Esophagus squamous epithelium (tissue), 5 donors: ENCODE measurements at regions not wholly inside any gene's neighbourhood (a gene's known extent, or its start where the extent isn't known, plus 50 kb on each side); places are given as distances from the start of the nearest gene placed in this dataset.

Experiments used
- DNase-seq: peaks from one replicate; lab custom pipeline; 2025; lab: John Stamatoyannopoulos, UW
- H3K27ac ChIP-seq, 4 donors: fragments of 200-600 bp; sonication (generic); one replicate each; pipeline ENCODE4 v1.5.1; 2016 to 2019; ENCODE audit warnings: mild to moderate bottlenecking in 1 of 4
- H3K27me3 ChIP-seq, 4 donors: fragments of 200-600 bp; sonication (generic); 1 replicate in 3 of 4; 2 replicates in 1 of 4; pipeline versions ENCODE4 v1.5.1 to v1.6.0; 2017 to 2021; ENCODE audit warnings: antibody characterized with exemption in 1 of 4
- H3K36me3 ChIP-seq, 3 donors: fragments of 200-600 bp; sonication (generic); one replicate each; pipeline ENCODE4 v1.5.1; 2016 to 2019
- H3K4me1 ChIP-seq, 3 donors: fragments of 200-600 bp; sonication (generic); one replicate each; pipeline ENCODE4 v1.5.1; 2017 to 2019
- H3K4me3 ChIP-seq, 4 donors: fragments of 200-600 bp; sonication (generic); 1 replicate in 3 of 4; 2 replicates in 1 of 4; pipeline ENCODE4 v1.5.1; 2016 to 2019; ENCODE audit warnings: mild to moderate bottlenecking in 2 of 4, moderate library complexity in 1 of 4
- H3K9me3 ChIP-seq, 3 donors: fragments of 200-600 bp; sonication (generic); one replicate each; pipeline ENCODE4 v1.5.1; 2016 to 2019
- CTCF ChIP-seq, 6 experiments: fragments of 450-650 bp in 4 of 6; fragments of 200-600 bp in 2 of 6; sonication (generic) in 2 of 6; IDR thresholded peaks; one replicate each; pipeline ENCODE4 v1.5.1; 2016 to 2019; ENCODE audit warnings: antibody characterized with exemption in 6 of 6, mild to moderate bottlenecking in 4 of 6, moderate library complexity in 4 of 6
- POLR2A ChIP-seq, 4 donors: fragments of 450-650 bp; IDR thresholded peaks; one replicate each; pipeline ENCODE4 v1.6.1; 2017; ENCODE audit warnings: antibody characterized with exemption in 4 of 4, mild to moderate bottlenecking in 4 of 4, moderate library complexity in 3 of 4
- WGBS, 2 donors: methylation state at CpG; one replicate each; pipeline ENCODE4 v1.1.5; 2018; 5-methylcytosine and 5-hydroxymethylcytosine counted together
- intact Hi-C: fragments of 100-400 bp; cut with DNase I; formaldehyde crosslinking; loops from one replicate; pipeline ENCODE4 v1.15.0; 2022
- donor health status: DM: yes; HTN: yes; CAD: no.

GRCh38 chr6:21800948-21801438, 207.4 kb downstream of the SOX4 start:
- Histone ChIP-seq H3K36me3 (no peaks in the 10 kb centered on the region), H3K4me1 (peaks cover 0 to 12% (median 0%) of the 10 kb centered on the region in 3 donors), H3K27me3 (no peaks in the 10 kb centered on the region), H3K4me3 (no peak overlapping the region), H3K27ac (no peak overlapping the region), H3K9me3 (no peaks in the 10 kb centered on the region)
- 84 to 89% methylated on average over 10 of the region's 11 CpGs for WGBS, 2 donors
- intact Hi-C loops, result no loop called here
- DNase-seq, result no peak
- TF ChIP-seq CTCF (IDR thresholded peaks at IDR 0.05) (no peak), POLR2A (IDR thresholded peaks at IDR 0.05) (no peak)

- intact Hi-C loops, result no loop called here
- 69% methylated on average over 1 of the region's 1 CpG for WGBS, 2 donors
- TF ChIP-seq CTCF (IDR thresholded peaks at IDR 0.05) (no peak), POLR2A (IDR thresholded peaks at IDR 0.05) (no peak)
These were observed 208.1 kb downstream of the SOX4 start for GRCh38 chr6:21801446-21802174.

GRCh38 chr6:21802175-21802822, 208.7 kb downstream of the SOX4 start:
- no peak for TF ChIP-seq POLR2A (IDR thresholded peaks at IDR 0.05)
- TF ChIP-seq CTCF (IDR thresholded peaks at IDR 0.05), result no peak
- H3K4me3 ChIP-seq, result no peak overlapping the region
- 73 to 79% methylated on average over 2 of the region's 2 CpGs for WGBS, 2 donors
- no peaks in the 10 kb centered on the region for H3K27me3 ChIP-seq
- H3K9me3 ChIP-seq, result no peaks in the 10 kb centered on the region
- DNase-seq, result no peak
- H3K36me3 ChIP-seq, result no peaks in the 10 kb centered on the region
- peak overlapping the region in 1 of 4 donors; percentile 11 for H3K27ac ChIP-seq
- intact Hi-C loops, result no loop called here
- peaks cover 0 to 14% (median 0%) of the 10 kb centered on the region in 3 donors for H3K4me1 ChIP-seq

More at GRCh38 chr6:21801446-21802174, 208.1 kb downstream of the SOX4 start:
- H3K4me3 ChIP-seq, result no peak overlapping the region
- no peaks in the 10 kb centered on the region for H3K27me3 ChIP-seq
- no peaks in the 10 kb centered on the region for H3K36me3 ChIP-seq
- no peak for DNase-seq
- H3K27ac ChIP-seq, result peak overlapping the region in 1 of 4 donors; percentile 11
- peaks cover 0 to 12% (median 0%) of the 10 kb centered on the region in 3 donors for H3K4me1 ChIP-seq
- H3K9me3 ChIP-seq, result no peaks in the 10 kb centered on the region

- H3K9me3 ChIP-seq, result no peaks in the 10 kb centered on the region
- no peak overlapping the region for H3K4me3 ChIP-seq
- TF ChIP-seq POLR2A (IDR thresholded peaks at IDR 0.05) (no peak), CTCF (IDR thresholded peaks at IDR 0.05) (no peak)
- H3K27me3 ChIP-seq, result no peaks in the 10 kb centered on the region
- DNase-seq, result no peak
- H3K36me3 ChIP-seq, result no peaks in the 10 kb centered on the region
- peak overlapping the region in 2 of 4 donors; percentile 19 to 50 for H3K27ac ChIP-seq
- 80% methylated on average over 8 of the region's 8 CpGs for WGBS, 2 donors
- intact Hi-C loops, result no loop called here
- peaks cover 6 to 32% (median 16%) of the 10 kb centered on the region in 3 donors for H3K4me1 ChIP-seq
These were observed 211.5 kb downstream of the SOX4 start for GRCh38 chr6:21804941-21805610.
